Urinary bladder (tissue), 3 donors: ENCODE measurements at regions not wholly inside any gene's neighbourhood (a gene's known extent, or its start where the extent isn't known, plus 50 kb on each side); places are given as distances from the start of the nearest gene placed in this dataset.
"Not testable (repeated sequence)": the region's sequence is repeated elsewhere in the genome, so short reads cannot be mapped to it uniquely, and the experiment has no call there.

Experiments
- DNase-seq: peaks from one replicate; pipeline ENCODE4 v3.0.0-alpha.2; 2015; ENCODE audit errors: extremely low spot score
- H3K27ac ChIP-seq: one replicate; pipeline ENCODE4 v1.5.1; 2013; ENCODE audit warnings: low read depth, mild to moderate bottlenecking, moderate library complexity
- H3K36me3 ChIP-seq: one replicate; pipeline ENCODE4 v1.6.1; 2013; ENCODE audit warnings: mild to moderate bottlenecking, moderate library complexity; ENCODE audit not compliant: insufficient read depth
- H3K4me1 ChIP-seq: one replicate; pipeline ENCODE4 v1.6.1; 2013; ENCODE audit warnings: mild to moderate bottlenecking, moderate library complexity; ENCODE audit not compliant: insufficient read depth
- H3K4me3 ChIP-seq: one replicate; pipeline ENCODE4 v1.5.1; 2013; ENCODE audit warnings: low read depth, low read length
- WGBS: extraction: QIAGEN DNeasy Blood & Tissue Kit; methylation state at CpG from one replicate; pipeline ENCODE4 v1.1.7; 2013; 5-methylcytosine and 5-hydroxymethylcytosine counted together
- donor health status: healthy with polysubstance abuse.
- donor health status: healthy.

GRCh38 chr4:79666875-79667274 is 258.8 kb upstream of the GK2 start:
- WGBS, result 87% methylated on average over 3 of the region's 3 CpGs

GRCh38 chr4:79666112-79666511 is 258.1 kb upstream of the GK2 start:
- Histone ChIP-seq H3K4me3 (no peak overlapping the region), H3K27ac (no peak overlapping the region), H3K4me1 (no peaks in the 10 kb centered on the region), H3K36me3 (no peaks in the 10 kb centered on the region)
- DNase-seq, result no peak
- WGBS, result 68% methylated on average over 1 of the region's 1 CpG

More at GRCh38 chr4:79666875-79667274, 258.8 kb upstream of the GK2 start:
- no peak for DNase-seq
- H3K36me3 ChIP-seq, result no peaks in the 10 kb centered on the region
- H3K4me3 ChIP-seq, result no peak overlapping the region
- no peak overlapping the region for H3K27ac ChIP-seq
- no peaks in the 10 kb centered on the region for H3K4me1 ChIP-seq

DNA sequence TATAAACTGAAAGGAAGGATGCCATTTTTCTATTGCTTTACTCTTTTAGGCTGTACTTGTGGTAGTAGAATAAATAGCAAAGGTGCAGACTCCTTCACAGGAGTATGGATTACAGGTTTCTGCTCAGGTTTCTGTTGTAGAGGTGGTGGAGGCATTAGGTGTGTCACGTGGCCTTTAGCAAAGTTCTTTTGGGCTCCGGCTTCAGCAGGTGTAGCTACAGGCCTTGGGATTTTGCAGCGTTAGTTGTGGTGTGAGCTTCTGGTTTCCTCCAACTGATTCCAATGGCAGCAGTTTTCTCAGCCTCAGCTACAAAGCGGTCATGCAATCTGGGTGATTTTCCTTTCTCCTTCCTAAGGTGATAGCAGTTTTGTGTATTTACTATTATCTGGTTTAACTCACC is 255.8 kb upstream of the GK2 start:
- H3K36me3 ChIP-seq, result no peaks in the 10 kb centered on the region
- no peak for DNase-seq
- H3K27ac ChIP-seq, result no peak overlapping the region
- no peaks in the 10 kb centered on the region for H3K4me1 ChIP-seq
- no peak overlapping the region for H3K4me3 ChIP-seq
- 92% methylated on average over 4 of the region's 4 CpGs for WGBS

DNA sequence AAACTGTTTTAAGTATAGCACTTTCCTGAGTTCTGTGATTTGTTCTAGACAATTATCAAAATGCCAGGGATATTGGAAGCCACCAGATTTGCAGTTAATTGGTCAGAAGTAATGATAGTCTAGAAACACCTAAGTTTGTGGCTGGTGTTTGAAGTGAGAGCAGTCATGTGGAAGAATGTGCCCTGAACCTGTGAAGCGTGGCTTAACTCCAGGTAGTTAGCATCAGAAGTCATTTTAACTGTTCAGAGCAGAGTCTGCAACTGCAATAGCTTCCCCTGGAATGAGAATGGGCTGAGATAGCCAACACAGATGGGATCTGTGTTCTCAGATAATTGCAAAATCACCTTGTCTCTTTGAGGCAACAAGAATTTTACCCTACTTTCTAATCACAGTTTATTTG is 255.1 kb upstream of the GK2 start:
- Histone ChIP-seq H3K36me3 (no peaks in the 10 kb centered on the region), H3K4me1 (no peaks in the 10 kb centered on the region), H3K27ac (no peak overlapping the region), H3K4me3 (no peak overlapping the region)
- no peak for DNase-seq
- WGBS, result 89% methylated on average over 1 of the region's 1 CpG

GRCh38 chr4:79662651-79663050 is 254.6 kb upstream of the GK2 start:
- H3K4me3 ChIP-seq, result no peak overlapping the region
- H3K27ac ChIP-seq, result no peak overlapping the region
- no peak for DNase-seq
- no peaks in the 10 kb centered on the region for H3K36me3 ChIP-seq
- WGBS, result 82% methylated on average over 3 of the region's 3 CpGs
- H3K4me1 ChIP-seq, result no peaks in the 10 kb centered on the region

- Histone ChIP-seq H3K36me3 (no peaks in the 10 kb centered on the region), H3K4me1 (no peaks in the 10 kb centered on the region), H3K4me3 (no peak overlapping the region), H3K27ac (no peak overlapping the region)
- 86% methylated on average over 2 of the region's 2 CpGs for WGBS
- no peak for DNase-seq
Observed at GRCh38 chr4:79661196-79661595, 253.2 kb upstream of the GK2 start.

- 71% methylated on average over 5 of the region's 5 CpGs for WGBS
- H3K27ac ChIP-seq, H3K4me3 ChIP-seq, H3K4me1 ChIP-seq, DNase-seq, H3K36me3 ChIP-seq: not testable (repeated sequence)
Observed at GRCh38 chr4:79659308-79659870, 251.4 kb upstream of the GK2 start.

DNA sequence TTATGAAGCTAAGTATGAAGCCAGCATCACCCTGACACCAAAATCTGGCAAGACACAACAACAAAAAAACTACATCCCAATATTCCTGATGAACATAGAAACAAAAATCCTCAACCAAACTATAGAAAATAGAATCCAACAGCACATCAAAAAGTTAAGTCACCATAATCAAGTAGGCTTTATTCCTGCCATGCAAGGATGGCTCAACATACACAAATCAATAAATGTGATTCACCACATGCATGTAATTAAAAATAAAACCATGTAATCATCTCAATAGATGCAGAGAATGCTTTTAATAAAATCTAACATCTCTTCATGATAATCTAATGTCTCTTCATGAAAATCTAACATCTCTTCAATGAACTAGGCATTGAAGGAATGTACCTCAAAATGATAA is 249.4 kb upstream of the GK2 start:
- no peak for DNase-seq
- H3K4me3 ChIP-seq, result no peak overlapping the region
- no peak overlapping the region for H3K27ac ChIP-seq
- no peaks in the 10 kb centered on the region for H3K36me3 ChIP-seq
- H3K4me1 ChIP-seq, result no peaks in the 10 kb centered on the region

DNA sequence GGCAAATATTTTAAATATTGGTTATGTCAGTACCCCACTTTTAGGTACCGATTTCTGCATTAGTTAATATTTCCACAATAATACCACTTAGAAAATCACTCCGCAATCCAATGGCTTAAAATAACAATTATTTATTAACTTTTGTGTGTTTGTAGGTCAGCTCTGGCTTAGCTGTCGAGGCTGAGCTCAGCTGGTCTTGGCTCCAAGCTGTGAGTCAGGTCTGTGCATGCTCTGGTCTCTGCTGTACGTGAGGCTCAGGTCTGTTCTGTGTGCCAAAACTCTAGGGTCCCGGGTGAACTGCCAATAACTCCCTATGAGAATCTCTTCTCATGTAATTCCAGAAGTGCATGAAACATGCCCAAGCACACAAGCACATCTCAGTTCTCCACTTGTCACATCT is 245.8 kb upstream of the GK2 start:
- no peak for DNase-seq
- 37% methylated on average over 5 of the region's 5 CpGs for WGBS
- Histone ChIP-seq H3K36me3 (no peaks in the 10 kb centered on the region), H3K4me1 (no peaks in the 10 kb centered on the region), H3K27ac (no peak overlapping the region), H3K4me3 (no peak overlapping the region)

GRCh38 chr4:79652738-79653137 is 244.7 kb upstream of the GK2 start:
- Histone ChIP-seq H3K4me1 (no peaks in the 10 kb centered on the region), H3K4me3 (no peak overlapping the region), H3K36me3 (no peaks in the 10 kb centered on the region), H3K27ac (no peak overlapping the region)
- DNase-seq, result no peak

DNA sequence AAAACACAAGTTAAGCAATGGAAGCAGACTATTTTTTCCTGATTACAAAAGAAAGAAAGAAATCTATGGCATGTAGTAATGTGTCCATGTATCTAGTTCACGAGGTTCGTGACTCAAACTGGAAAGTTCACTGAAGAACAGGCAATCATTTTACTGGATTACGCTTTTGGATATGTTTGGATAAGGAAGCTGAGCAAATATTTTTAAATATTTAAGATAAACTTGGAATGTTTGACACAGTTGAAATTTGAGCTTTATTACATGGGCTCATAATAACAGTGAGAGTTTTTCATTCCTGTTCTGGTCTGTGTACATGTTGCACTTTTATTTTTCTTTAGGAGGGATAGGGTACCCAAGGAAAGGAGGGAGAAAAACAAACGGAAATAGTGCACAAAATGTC is 244.2 kb upstream of the GK2 start:
- DNase-seq, result no peak
- H3K4me1 ChIP-seq, result no peaks in the 10 kb centered on the region
- no peak overlapping the region for H3K4me3 ChIP-seq
- H3K36me3 ChIP-seq, result no peaks in the 10 kb centered on the region
- 14% methylated on average over 4 of the region's 4 CpGs for WGBS
- H3K27ac ChIP-seq, result no peak overlapping the region

DNA sequence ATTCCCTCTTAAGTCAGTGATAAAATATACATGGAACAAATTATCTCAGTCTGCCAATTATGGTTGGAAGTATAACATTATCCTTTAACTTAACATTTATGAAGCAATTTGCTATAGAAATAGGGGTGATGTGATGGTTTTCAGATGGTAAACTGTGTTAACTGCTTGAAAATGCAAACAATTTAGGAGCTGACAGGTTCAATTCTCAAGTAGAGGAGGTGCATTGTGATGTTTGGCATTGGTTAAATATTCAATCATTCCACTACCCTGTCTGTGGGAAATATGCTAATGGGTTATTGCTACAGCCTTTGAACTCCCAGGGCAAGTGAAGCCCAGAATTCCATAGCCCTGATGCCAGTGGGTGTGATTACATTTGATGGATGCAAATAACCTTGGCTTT is 243.4 kb upstream of the GK2 start:
- Histone ChIP-seq H3K4me3 (no peak overlapping the region), H3K36me3 (no peaks in the 10 kb centered on the region), H3K27ac (no peak overlapping the region), H3K4me1 (no peaks in the 10 kb centered on the region)
- DNase-seq, result no peak

GRCh38 chr4:79650794-79651431 is 242.9 kb upstream of the GK2 start:
- WGBS, result 32% methylated on average over 3 of the region's 3 CpGs
- DNase-seq, result no peak

DNA sequence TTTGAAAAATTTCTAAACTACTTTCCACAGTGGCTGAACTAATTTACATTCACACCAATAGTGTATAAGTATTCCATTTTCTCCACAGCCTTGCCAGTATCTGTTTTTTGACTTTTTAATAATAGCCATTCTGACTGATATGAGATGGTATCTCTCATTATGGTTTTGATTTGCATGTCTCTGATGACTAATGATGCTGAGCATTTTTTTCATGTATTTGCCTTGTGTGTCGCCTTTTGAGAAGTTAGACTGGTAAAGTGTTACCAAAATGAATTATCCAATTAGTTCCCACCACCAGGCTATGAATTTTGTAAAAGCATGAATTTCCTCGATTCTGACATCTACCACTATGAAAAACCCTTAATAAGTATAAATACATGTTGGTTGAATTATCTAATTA is 242.2 kb upstream of the GK2 start:
- H3K36me3 ChIP-seq, result no peaks in the 10 kb centered on the region
- H3K27ac ChIP-seq, result no peak overlapping the region
- DNase-seq, result no peak
- WGBS, result 92% methylated on average over 2 of the region's 2 CpGs
- H3K4me1 ChIP-seq, result no peaks in the 10 kb centered on the region
- no peak overlapping the region for H3K4me3 ChIP-seq

More at GRCh38 chr4:79650794-79651431, 242.9 kb upstream of the GK2 start:
- Histone ChIP-seq H3K4me3 (no peak overlapping the region), H3K4me1 (no peaks in the 10 kb centered on the region), H3K27ac (no peak overlapping the region), H3K36me3 (no peaks in the 10 kb centered on the region)

DNA sequence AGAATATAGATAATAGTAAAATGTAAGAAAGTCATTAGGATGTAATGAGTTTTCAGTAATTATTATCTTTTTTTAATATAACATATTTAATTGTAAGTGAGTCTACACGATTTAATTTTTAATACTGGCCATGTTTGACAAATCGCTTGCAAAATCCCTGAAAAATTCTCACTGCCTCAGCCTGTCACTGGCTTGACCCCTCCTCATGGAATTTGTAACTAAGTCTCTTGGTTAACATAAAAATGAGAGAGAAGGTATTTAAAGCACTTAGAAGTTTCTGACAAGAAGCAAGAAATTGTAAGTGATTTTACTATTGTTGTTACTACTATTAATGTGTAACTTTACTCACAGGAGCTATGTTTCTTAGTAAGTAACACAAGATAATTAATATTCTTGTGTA is 237.9 kb upstream of the GK2 start:
- Histone ChIP-seq H3K27ac (no peak overlapping the region), H3K4me3 (no peak overlapping the region), H3K36me3 (no peaks in the 10 kb centered on the region), H3K4me1 (no peaks in the 10 kb centered on the region)
- 69% methylated on average over 2 of the region's 2 CpGs for WGBS
- DNase-seq, result no peak
